ENCODE measurements at regions not wholly inside any gene's neighbourhood (a gene's known extent, or its start where the extent isn't known, plus 50 kb on each side); places are given as distances from the start of the nearest gene placed in this dataset.
"Not testable (repeated sequence)": the region's sequence is repeated elsewhere in the genome, so short reads cannot be mapped to it uniquely, and the experiment has no call there.

DNA sequence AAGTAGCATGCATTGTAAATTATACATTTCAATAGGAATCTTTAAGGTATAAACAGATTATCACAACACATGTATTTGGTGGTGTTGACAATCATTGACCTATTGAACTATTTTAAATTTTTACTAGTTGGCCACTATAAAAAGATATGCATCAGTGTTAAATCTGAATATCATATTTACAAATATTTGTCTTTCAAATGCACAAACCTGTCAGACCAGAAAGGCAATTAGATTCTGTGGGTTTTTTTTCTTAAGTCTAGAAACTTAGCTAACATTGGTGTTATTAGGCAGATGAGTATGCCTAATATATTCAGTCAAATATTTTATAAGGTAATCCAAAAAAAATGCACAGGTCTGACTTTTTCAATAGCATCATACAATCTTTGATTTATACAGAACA, 241.4 kb upstream of the DGKB start:
- DNase-seq, result no peak

DNA sequence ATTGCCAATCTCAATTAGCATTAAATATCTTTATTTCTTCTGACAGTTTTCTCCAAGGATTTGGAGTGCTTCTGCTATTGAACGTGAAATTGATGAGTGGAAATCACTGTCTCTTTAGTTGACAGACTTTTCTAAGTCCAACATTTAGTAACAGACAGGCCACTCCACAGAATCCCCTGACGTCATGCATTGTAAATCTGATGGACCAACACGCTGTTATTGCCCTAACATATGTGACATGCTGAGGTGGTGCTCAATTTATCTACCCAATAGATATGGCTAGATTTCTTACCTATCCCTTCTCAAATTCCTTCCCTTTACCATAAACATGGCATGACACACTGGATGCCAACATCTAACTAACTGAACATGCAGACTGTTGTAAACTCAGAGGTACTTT, 240.6 kb upstream of the DGKB start:
- no peak for DNase-seq

DNA sequence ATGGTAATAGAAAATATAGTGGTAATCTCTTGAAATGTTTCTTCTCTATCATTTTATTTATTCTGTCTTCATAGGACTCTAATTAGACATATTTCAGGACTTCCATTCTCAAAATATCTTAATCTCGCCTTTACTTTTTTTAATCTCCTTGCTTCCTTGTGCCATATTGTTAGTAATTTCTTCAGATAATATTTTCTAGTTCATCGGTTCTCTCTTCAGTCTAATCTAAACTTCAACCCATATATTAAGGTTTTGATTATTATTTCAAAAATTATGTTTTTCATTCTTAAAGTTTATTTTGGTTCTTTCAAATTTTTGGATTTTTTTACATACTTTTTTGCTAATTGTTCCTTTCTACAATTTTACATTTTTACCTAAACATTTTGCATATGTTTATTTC, 237.9 kb upstream of the DGKB start:
- DNase-seq, result no peak

DNA sequence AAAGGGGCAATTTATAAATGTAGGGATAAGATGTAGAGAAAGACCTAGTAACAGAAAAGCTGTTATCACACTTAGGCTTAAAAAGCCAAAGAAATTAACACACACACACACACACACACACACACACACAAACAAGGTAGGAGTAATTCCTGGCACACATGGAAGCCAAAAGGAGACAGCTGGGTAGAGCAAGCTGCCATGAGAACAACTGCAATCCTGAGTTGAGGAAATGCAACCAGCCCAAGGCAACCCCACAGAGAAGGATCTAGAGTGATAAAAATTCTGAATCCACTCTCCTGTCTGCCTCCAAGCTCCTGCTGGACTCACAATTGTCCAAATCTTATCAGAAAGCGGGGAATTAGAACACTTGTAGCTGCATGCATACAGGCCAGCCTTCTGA, 229.1 kb upstream of the DGKB start:
- DNase-seq, result no peak

DNA sequence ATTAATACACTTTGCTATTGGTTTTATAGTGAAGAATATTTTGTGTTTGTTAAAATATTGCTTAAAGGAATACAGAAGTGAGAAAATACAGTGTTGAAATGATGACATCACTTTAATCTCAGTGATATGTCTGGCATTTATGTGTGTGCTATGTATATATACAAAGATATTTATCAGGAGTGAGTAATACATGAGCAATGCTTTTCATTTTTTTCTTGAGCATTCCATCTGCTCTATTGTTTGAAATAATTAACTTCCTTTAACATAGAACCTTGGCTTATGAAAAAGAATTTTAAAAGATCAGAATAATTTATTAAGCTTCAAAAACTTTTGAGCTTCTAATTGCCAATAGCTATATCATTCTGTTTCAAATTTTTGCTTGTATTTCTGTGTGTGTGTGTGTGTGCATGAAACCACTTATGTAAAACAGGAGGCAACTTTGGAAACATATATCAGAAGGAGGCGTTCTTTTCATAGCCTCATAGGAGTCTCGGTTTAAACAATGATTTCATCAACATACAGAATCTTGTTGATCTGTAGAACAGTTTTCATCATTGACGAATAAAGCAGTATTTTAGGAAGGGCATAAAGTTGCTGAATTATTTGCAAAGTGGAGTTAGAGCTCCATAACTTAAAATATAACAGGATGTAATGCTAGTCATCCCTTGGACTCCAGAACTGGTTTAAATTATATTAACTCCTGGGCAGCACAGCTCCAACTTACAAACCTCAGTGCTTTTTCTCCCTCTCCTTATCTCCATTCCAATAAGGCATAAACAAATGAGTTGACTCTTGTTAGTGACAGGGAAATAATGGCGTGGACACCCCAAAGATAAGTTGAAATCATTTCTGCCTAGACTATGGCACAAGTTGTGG, 228.4 kb upstream of the DGKB start:
- DNase-seq, result no peak

DNA sequence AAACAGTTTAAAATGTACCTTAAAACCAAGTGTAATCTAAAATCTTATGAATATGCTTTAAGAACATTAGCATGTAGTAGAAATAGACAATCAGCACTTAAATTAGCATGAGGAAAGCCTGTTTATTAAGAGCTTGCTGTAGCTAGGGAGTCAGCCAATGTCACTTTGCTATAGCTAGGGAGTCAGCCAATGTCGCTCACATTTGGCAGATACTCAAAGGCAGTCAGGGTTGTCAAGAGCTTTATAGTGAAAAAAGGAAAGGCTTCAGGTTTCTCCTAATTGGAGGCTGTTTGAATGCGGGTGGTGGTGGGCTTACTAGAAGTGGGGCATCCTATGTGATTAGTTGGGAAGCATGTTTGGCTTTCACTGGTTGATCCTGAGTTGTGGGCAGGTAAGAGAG, 226.2 kb upstream of the DGKB start:
- DNase-seq, result no peak

DNA sequence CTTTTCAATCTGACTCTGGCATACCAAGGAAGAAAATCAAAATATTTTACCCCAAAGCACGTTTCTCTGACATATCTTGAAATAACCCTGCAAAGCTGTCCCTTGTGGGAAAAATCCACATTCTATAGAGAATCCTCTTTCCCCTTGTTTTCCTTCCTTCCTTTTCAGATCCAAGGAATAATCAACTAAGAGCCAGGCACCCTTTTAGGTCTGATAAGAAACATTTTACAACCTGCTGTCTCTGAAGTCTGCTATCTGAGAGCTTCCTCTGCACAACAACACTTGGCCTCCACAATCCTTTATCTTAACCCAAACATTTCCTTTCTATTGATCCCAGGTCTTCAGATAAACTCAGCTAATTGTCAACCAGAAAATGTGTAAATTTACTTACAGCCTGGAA, 224.1 kb upstream of the DGKB start:
- DNase-seq, result not testable (repeated sequence)

DNA sequence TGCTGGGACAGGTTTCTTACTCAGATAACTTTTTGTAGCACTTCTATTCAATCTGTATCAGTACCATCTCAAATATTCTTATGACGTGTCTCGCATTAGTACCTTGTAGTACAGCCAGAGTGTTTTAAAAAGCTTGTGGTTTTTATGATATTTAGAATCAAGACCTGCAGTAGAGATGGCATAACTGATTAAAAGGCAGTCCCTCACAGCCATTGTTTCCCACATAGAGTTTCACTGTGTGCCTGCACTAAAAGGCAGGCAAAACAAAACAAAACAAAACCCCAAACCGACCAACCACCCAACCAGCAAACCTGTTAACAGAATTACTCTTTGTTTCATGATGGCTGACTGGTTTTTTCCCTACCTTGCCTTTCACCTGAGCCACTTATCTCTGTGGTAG, 221.3 kb upstream of the DGKB start:
- DNase-seq, result no peak

DNA sequence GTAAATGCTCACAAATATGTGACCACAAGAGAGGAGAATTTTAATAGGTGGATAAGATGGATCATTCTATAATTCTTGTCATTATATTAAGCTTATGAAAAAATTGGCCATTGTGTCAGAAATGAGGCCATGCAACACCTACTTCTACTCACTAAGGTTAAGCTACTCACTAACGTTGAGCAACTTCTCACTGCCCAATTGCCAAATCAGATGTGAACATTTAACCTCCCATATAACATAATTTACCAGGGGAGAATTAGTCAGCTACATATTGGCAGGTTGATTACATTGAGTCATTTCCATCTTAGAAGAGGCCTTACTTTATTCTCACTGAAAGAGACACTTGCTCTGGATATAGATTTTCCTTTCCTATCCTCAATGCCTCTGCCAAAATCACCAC, 211.2 kb upstream of the DGKB start:
- DNase-seq, result no peak

DNA sequence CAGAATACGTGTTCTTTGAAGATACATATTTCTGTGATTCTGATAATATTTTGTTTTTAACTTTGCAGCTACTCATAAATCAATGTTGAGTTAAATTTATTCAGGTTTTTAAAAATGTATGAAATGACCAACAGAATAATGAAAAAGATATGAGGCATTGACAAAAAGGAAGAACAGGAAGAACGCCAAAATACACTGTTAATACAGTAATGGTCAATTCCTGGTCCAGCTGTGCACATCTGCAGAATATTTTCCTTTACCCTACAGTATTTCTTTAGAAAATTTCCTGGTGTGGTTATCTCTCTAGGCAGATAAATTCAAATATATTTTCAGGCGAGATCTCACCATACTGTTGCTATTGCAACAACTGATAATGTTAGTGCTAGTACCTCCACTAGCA, 203.2 kb upstream of the DGKB start:
- DNase-seq, result no peak

DNA sequence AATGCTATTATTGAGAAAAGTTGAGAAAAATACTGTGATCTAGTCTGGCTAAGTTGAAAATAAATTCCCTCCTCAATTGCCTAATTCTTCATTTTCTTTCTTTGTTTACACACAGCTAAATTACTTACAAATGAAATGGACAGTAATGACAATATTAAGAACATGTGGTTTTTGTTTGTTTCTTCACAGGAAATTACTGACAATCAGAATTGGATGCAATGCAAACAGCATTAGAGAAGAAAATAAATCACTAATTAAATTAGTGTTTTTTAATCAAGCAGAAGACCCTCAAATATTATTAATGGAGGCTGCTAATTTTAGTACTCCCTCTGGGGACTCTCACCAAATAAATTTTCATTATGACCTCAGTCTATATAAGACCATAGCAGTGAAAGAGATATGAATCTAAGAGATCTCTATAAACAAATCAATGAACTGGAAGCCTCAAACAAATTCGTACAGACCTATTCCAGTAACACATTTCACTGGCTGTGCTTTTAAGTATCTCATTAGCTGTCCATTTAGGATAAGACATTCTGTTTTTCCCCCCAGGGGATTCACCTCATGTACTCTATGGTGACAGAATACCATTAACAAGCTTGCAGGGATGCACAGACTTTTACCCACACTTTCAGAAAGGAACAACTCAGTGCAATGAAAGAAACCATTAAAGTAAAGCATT, 202.0 kb upstream of the DGKB start:
- DNase-seq, result no peak

DNA sequence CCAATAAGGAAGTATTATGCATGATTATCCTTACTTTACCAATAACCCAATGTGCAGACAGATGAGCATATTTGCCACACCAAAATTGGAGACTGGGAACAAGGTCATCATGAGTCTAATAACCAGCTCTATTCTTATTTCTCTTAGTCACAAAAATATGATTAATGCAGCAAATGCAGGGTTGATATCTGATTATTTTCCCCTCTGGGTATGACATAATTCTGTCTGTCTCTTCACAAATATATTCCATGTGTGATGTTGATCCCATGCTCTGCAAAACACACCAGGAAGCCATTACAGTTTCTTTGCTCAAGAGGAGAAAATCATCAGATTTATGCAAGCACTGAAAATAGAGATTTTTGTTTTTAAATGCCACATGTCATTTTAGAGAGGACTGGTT, 196.5 kb upstream of the DGKB start:
- no peak for DNase-seq

DNA sequence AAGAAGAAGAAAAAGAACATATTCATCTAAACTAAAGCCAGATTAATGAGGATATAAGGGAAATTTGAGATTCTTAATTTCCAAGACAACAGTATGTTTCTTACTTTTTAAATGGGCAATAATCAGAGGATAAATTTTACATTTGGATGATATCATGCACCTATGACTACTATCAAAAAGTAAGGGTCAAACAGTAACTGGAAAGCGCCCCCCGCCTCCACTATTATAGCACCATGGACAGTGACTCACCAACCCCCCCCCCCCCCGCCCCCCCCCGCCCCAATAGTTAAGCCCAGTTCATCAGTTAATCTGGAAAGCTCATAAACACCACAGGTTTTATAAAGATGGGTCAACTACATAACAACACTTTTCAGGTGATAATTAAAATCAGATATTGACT, 194.3 kb upstream of the DGKB start:
- no peak for DNase-seq

DNA sequence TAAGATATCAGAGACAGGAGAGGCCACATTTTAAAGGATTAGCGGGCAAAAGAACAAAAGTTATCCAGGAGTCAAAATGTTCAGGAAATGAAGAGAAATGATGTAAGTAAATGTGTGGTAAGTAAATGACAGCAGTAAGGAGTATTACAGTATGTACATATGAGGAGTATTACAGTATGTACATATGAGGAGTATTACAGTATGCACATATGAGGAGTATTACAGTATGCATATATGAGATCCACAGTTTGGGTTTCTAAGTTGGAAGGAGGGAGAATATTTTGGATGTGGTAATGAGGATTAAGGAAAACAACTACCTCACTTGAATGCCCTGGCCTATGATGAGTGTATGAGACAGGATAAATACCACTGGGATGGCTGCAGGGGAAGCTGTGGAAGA, 192.4 kb upstream of the DGKB start:
- DNase-seq, result no peak

DNA sequence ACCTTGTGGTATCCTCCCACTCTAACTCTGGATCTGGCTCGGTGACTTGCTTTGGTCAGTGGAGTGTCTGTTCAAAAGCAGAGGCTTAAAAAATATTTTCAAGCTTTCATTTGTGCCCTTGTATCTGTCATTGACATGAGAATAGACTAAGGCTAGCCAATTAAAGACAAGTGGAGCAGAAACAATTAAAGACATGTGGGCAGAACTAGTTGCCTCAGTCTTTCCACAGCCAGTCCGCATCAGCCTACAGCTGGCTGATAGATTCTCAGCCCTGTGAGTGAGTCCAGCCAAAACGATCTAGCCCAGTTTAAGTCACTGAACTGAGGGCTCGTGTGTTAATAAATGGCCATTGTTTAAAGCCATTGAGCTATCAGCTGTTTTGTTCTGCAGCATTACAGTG, 185.2 kb upstream of the DGKB start:
- DNase-seq, result no peak

DNA sequence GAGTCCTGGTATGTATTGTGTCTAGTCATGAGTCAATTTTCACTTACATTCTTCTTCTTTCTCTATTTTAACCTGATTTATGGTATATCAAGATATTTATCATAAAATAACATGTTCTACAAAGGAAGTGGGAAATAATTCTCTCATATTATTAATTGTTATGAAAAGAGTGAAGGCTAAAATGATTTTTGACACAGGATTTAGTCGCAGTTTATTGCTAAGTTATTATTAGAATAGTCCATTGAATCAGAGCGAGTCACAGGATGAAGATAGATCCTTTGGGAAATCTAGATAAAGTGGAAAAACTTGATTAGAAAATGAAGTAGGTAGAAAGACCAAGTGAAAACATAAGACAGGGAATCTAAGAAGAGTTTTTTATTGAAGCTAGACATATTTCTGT, 184.3 kb upstream of the DGKB start:
- no peak for DNase-seq

DNA sequence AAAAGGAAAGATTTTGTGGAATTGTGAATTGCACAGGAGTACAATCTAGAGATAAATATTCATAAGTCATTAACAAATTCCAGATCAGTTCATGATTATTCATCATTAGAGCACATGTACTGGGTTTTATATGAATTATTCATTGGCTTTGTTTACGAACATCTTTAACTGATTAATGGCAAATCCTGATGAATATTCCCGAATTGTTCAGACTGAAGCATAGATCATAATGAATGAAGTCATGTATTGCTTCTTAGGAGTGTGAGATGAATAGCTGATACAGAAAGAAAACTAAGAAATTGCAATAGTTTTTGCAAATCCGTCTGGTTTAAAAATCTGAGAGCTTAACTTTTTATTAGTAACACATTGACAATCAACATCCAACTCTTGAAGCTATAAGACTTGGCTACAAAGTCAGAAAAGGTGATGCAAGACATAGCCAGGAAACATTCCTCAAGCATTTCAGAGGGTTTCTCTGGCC, 183.6 kb upstream of the DGKB start:
- no peak for DNase-seq

DNA sequence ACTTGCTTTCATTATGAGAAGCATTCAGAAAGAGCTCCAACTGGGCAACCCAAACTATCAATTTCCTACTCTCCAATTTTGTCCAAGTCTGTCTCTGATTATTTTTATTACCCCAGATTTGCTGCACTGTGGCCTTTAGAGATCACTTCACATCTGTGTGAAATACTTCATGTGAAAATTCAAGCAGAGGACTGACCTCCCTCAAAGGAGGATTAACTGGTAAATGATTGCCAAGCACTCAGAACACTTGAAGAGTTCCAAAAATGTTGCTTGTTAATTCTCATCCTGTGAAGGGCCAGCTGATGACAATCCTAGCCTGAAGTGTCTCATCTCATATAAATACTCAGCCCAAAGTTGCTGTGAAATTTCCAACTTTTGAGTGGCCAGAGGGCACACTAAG, 182.8 kb upstream of the DGKB start:
- no peak for DNase-seq

DNA sequence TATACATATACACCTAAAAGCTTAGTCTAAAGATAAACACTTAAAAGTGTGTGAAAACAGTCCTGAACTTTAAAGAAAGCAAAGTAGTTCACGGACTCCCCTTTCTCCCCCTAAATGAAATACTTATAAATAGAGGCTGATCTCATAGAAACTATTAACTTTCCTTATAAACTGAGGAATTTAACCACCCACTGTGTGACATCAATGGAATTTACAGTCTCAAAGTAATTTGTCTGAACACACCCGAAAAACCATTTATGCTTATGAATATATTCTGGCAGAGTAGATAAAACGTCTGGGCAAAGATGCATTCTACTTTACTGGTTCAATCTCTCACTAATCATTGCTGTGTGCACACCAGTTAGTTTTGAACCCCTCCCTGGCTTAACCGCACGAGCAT, 181.8 kb upstream of the DGKB start:
- DNase-seq, result no peak

DNA sequence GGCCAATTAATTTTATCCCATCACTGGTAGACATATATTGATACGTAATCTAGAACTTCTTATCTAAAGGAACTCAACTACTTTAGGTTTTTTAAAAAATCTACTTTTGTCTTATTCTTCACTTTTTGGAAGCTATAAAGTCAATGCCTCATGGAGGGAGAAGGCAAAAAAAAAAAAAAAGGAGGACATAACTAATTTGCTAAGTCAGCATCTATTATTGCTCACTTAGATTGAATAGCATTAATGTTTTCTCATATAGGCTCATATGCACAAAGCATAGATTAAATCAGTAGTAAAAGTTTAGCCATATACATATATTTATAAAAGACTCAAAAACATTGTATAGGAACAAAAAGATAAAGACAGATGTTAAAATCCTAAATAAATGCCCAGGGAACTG, 179.3 kb upstream of the DGKB start:
- DNase-seq, result no peak

DNA sequence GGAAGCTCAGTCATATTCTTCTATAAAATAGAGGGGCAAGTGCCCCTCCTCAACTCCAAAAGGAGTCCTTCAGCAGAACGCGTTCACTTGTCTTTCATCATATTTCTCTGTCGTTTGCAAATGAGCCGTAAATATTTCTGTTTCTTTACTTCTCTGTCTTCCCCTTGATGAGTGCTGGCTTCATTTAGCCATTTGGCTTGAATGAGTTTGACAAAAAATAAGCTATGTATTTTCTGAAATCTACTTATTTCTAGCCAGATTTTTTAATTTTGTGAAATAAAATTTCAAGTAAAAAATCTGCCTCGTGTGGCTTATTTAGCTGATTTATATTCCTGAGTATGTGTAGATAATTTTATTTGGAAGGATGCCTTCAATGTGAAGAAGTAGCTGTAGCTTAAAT, 170.8 kb upstream of the DGKB start:
- no peak for DNase-seq

DNA sequence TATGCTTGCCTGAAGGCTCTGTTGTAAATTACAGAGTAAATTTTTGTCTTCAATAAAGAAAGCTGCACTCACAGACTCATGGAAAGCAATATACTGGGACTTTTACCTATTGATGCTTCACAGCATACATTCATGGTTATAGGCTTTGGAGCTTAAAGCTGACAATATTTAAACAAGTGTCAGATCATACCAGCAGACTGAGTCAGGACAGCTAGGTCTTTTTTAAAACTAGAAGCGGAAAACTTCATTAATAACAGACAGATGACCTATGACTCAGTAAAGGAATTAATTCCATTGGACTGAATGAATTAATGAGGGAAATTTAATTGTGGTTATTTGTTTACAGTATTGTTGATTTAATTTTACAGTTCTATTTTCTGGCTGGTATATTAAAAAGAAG, 165.8 kb upstream of the DGKB start:
- no peak for DNase-seq

DNA sequence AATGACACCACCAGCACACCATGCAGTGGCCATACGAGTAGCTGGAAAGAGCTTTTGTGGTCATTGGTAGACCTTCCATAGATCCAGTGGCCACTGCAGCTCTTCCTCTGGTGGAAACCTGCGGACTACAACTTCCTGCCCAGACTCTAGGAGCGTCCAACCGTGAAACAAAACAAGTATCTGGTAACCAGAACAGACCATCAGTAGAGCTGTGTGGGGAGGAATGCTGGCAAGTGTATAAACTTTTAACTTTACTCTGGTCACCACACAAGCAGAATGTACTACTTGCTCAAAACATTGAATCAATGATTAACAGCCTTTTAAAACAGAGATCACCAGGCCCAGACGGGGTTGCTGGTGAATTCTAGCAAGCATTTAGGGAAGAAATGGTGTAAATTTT, 154.7 kb upstream of the DGKB start:
- DNase-seq, result no peak

DNA sequence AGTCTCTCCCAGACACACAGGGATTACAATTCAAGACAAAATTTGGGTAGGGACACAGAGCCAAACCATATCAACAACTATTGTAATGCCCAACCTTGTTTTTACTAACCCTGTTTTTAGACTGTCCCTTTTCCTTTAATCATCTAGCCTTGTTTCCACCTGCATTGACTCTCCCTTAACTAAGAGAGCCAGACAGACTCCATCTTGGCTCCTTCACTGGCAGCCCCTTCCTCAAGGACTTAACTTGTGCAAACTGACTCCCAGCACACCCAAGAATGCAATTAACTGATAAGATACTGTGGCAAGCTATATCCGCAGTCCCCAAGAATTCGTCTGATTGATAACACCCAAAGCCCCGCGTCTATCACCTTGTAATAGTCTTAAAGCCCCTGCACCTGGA, 151.8 kb upstream of the DGKB start:
- not testable (repeated sequence) for DNase-seq

DNA sequence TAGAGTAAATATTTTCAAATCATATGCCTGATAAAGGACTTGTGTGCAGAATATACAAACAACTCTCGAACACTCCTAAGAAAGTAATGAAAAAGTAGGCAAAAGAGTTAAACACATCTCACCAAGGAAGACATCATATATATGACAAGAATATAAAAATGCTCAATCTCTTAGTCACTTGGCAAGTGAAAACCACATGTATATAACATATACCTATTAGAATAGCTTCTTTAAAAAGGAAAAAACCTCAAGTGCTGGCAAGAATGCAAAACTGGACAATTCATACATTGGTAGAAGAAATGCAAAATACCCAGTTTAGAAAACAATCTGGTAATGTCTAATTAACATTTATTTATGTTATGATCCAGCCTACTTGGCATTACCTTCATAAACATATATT, 146.6 kb upstream of the DGKB start:
- DNase-seq, result no peak
